HG03108 (cell line): ENCODE measurements at regions not wholly inside any gene's neighbourhood (a gene's known extent, or its start where the extent isn't known, plus 50 kb on each side); places are given as distances from the start of the nearest gene placed in this dataset.

ENCODE experiments used
- ATAC-seq: cut with Tn5 transposase; IDR thresholded peaks from one replicate; pipeline ENCODE4 v1.9.1; 2021; ENCODE audit warnings: moderate library complexity; ENCODE audit not compliant: unreplicated experiment

- no peak for ATAC-seq
These were observed 775.6 kb upstream of the ACO1 start for GRCh38 chr9:31608881-31609280.

GRCh38 chr9:31612336-31613030 is 772.0 kb upstream of the ACO1 start:
- ATAC-seq, result no peak

- ATAC-seq, result no peak
These were observed 768.5 kb upstream of the ACO1 start for GRCh38 chr9:31615966-31616365.

- ATAC-seq, result no peak
These were observed 760.9 kb upstream of the ACO1 start for GRCh38 chr9:31623511-31623910.

GRCh38 chr9:31629292-31629691 is 755.2 kb upstream of the ACO1 start:
- ATAC-seq, result no peak

GRCh38 chr9:31637265-31637664 is 747.2 kb upstream of the ACO1 start:
- ATAC-seq, result no peak

- ATAC-seq, result no peak
These were observed 746.6 kb upstream of the ACO1 start for GRCh38 chr9:31637861-31638260.

GRCh38 chr9:31639451-31639850 is 745.0 kb upstream of the ACO1 start:
- no peak for ATAC-seq

GRCh38 chr9:31669311-31669710 is 715.1 kb upstream of the ACO1 start:
- ATAC-seq, result no peak

GRCh38 chr9:31671011-31671410 is 713.4 kb upstream of the ACO1 start:
- no peak for ATAC-seq

- ATAC-seq, result no peak
These were observed 710.2 kb upstream of the ACO1 start for GRCh38 chr9:31674264-31674663.

- no peak for ATAC-seq
These were observed 707.0 kb upstream of the ACO1 start for GRCh38 chr9:31677415-31677814.

GRCh38 chr9:31677877-31678276 is 706.6 kb upstream of the ACO1 start:
- no peak for ATAC-seq

- no peak for ATAC-seq
These were observed 701.3 kb upstream of the ACO1 start for GRCh38 chr9:31683116-31683515.

- no peak for ATAC-seq
These were observed 686.5 kb upstream of the ACO1 start for GRCh38 chr9:31697956-31698355.

GRCh38 chr9:31699836-31700235 is 684.6 kb upstream of the ACO1 start:
- no peak for ATAC-seq

GRCh38 chr9:31700252-31701045 is 684.0 kb upstream of the ACO1 start:
- no peak for ATAC-seq

GRCh38 chr9:31702957-31703356 is 681.5 kb upstream of the ACO1 start:
- ATAC-seq, result no peak

- no peak for ATAC-seq
These were observed 669.2 kb upstream of the ACO1 start for GRCh38 chr9:31715250-31715649.

- ATAC-seq, result no peak
These were observed 665.2 kb upstream of the ACO1 start for GRCh38 chr9:31719262-31719661.

- ATAC-seq, result no peak
These were observed 654.0 kb upstream of the ACO1 start for GRCh38 chr9:31730398-31730797.

GRCh38 chr9:31733166-31733565 is 651.3 kb upstream of the ACO1 start:
- ATAC-seq, result no peak
